Brain microvascular endothelial cell (primary cell): ENCODE measurements at regions not wholly inside any gene's neighbourhood (a gene's known extent, or its start where the extent isn't known, plus 50 kb on each side); places are given as distances from the start of the nearest gene placed in this dataset.

Source experiments
- DNase-seq: peaks from one replicate; pipeline ENCODE4 v3.0.0-alpha.2; 2020
- H3K27ac ChIP-seq: fragments of 250-450 bp; sonication (Bioruptor Pico); 2 replicates; pipeline ENCODE4 v1.5.1; 2020; ENCODE audit warnings: mild to moderate bottlenecking, moderate library complexity
- H3K27me3 ChIP-seq: fragments of 250-450 bp; sonication (Bioruptor Pico); replicated peaks from 2 replicates; pipeline ENCODE4 v1.5.1; 2020; ENCODE audit warnings: mild to moderate bottlenecking
- H3K36me3 ChIP-seq: fragments of 250-450 bp; sonication (Bioruptor Pico); replicated peaks from 2 replicates; pipeline ENCODE4 v1.5.1; 2020; ENCODE audit warnings: mild to moderate bottlenecking
- H3K4me3 ChIP-seq: 2 replicates; pipeline ENCODE4 v1.5.1; 2011; ENCODE audit warnings: low read depth, mild to moderate bottlenecking, control low read depth, low read length, moderate library complexity
- CTCF ChIP-seq: IDR thresholded peaks from 2 replicates; pipeline ENCODE4 v1.5.1; 2011; ENCODE audit warnings: low read depth, mild to moderate bottlenecking, moderate library complexity, low read length, control low read depth, inconsistent platforms; ENCODE audit errors: missing control alignments
- in situ Hi-C: cut with HindIII; loops from 2 replicates; pipeline ENCODE4 v1.10.0; 2017; ENCODE audit warnings: low sequenced_read_pairs, low pct_ligation_motif_present

- no peak for TF ChIP-seq CTCF
These were observed 235.7 kb downstream of the TTC8 start for GRCh38 chr14:89060191-89060590.

GRCh38 chr14:89061696-89062095, 237.2 kb downstream of the TTC8 start:
- no peak for TF ChIP-seq CTCF
- in situ Hi-C loops = no loop called here
- H3K36me3 ChIP-seq = no peaks in the 10 kb centered on the region
- DNase-seq = no peak
- no peaks in the 10 kb centered on the region for H3K27me3 ChIP-seq
- no peak overlapping the region for H3K4me3 ChIP-seq
- no peak overlapping the region for H3K27ac ChIP-seq

More at GRCh38 chr14:89060191-89060590, 235.7 kb downstream of the TTC8 start:
- Histone ChIP-seq H3K27me3 (no peaks in the 10 kb centered on the region), H3K4me3 (no peak overlapping the region), H3K27ac (no peak overlapping the region), H3K36me3 (no peaks in the 10 kb centered on the region)
- in situ Hi-C loops = no loop called here
- DNase-seq = no peak

- Histone ChIP-seq H3K27ac (no peak overlapping the region), H3K27me3 (no peaks in the 10 kb centered on the region), H3K36me3 (no peaks in the 10 kb centered on the region), H3K4me3 (no peak overlapping the region)
- DNase-seq = no peak
- in situ Hi-C loops = no loop called here
- TF ChIP-seq CTCF = no peak
These were observed 241.4 kb downstream of the TTC8 start for GRCh38 chr14:89065879-89066278.

- no peak for TF ChIP-seq CTCF
- no peak for DNase-seq
- Histone ChIP-seq H3K27me3 (no peaks in the 10 kb centered on the region), H3K27ac (no peak overlapping the region), H3K4me3 (no peak overlapping the region), H3K36me3 (no peaks in the 10 kb centered on the region)
- in situ Hi-C loops = no loop called here
These were observed 243.0 kb downstream of the TTC8 start for GRCh38 chr14:89067293-89067972.

GRCh38 chr14:89078021-89078795, 253.8 kb downstream of the TTC8 start:
- H3K36me3 ChIP-seq = no peaks in the 10 kb centered on the region
- H3K27ac ChIP-seq = no peak overlapping the region
- no peaks in the 10 kb centered on the region for H3K27me3 ChIP-seq
- DNase-seq = no peak
- TF ChIP-seq CTCF = no peak
- no peak overlapping the region for H3K4me3 ChIP-seq
- in situ Hi-C loops = no loop called here
